GM23338 (cell line): ENCODE measurements at regions not wholly inside any gene's neighbourhood (a gene's known extent, or its start where the extent isn't known, plus 50 kb on each side); places are given as distances from the start of the nearest gene placed in this dataset.

Source experiments
- ATAC-seq: fragments of 200-7000 bp; cut with Tn5 transposase; 3 replicates; pipeline ENCODE4 v1.9.1; 2020
- DNase-seq: peaks from one replicate; pipeline ENCODE4 v3.0.0-alpha.2; 2015; ENCODE audit warnings: low spot score
- H2AFZ ChIP-seq: fragments of 200-600 bp; sonication (generic); 2 replicates; pipeline ENCODE4 v1.8.0; 2016; ENCODE audit warnings: antibody characterized with exemption, mild to moderate bottlenecking, moderate library complexity
- H3F3A ChIP-seq: fragments of 200-600 bp; sonication (generic); replicated peaks from 2 replicates; pipeline ENCODE4 v1.8.0; 2017; ENCODE audit warnings: antibody characterized with exemption, mixed run types, low read depth
- H3K27ac ChIP-seq: fragments of 200-600 bp; sonication (generic); 2 replicates; pipeline ENCODE4 v1.6.1; 2016; ENCODE audit warnings: low read depth
- H3K27me3 ChIP-seq: fragments of 200-600 bp; sonication (generic); 2 replicates; pipeline ENCODE4 v1.8.0; 2016; ENCODE audit warnings: mild to moderate bottlenecking, mixed run types, moderate library complexity; ENCODE audit not compliant: insufficient read depth
- H3K36me3 ChIP-seq: fragments of 200-600 bp; sonication (generic); 2 replicates; pipeline ENCODE4 v1.8.0; 2016; ENCODE audit warnings: mild to moderate bottlenecking; ENCODE audit not compliant: insufficient read depth
- H3K4me1 ChIP-seq: fragments of 200-600 bp; sonication (generic); 2 replicates; pipeline ENCODE4 v1.8.0; 2016; ENCODE audit warnings: mild to moderate bottlenecking, moderate library complexity; ENCODE audit not compliant: insufficient read depth
- H3K4me2 ChIP-seq: fragments of 200-600 bp; sonication (generic); 2 replicates; pipeline ENCODE4 v1.7.1; 2017; ENCODE audit warnings: mixed run types
- H3K4me3 ChIP-seq: fragments of 200-600 bp; sonication (generic); 2 replicates; pipeline ENCODE4 v1.6.1; 2016; ENCODE audit warnings: mixed run types
- H3K79me2 ChIP-seq: fragments of 200-600 bp; sonication (generic); replicated peaks from 2 replicates; pipeline ENCODE4 v1.8.0; 2017; ENCODE audit warnings: mild to moderate bottlenecking; ENCODE audit not compliant: insufficient read depth
- H3K9me2 ChIP-seq: fragments of 200-600 bp; sonication (generic); 2 replicates; pipeline ENCODE4 v1.8.0; 2017; ENCODE audit not compliant: insufficient read depth
- H4K20me1 ChIP-seq: fragments of 200-600 bp; sonication (generic); replicated peaks from 2 replicates; pipeline ENCODE4 v1.8.0; 2017; ENCODE audit warnings: mild to moderate bottlenecking; ENCODE audit not compliant: insufficient read depth
- H3K27ac Mint-ChIP-seq: 2 replicates; pipeline ENCODE4 v1.8.0; 2020; ENCODE audit warnings: inconsistent platforms, mild to moderate bottlenecking, moderate library complexity, mixed read lengths
- H3K27me3 Mint-ChIP-seq: 3 replicates; pipeline ENCODE4 v1.8.0; 2022; ENCODE audit warnings: low read depth, mild to moderate bottlenecking, moderate library complexity, mixed read lengths, inconsistent platforms; ENCODE audit not compliant: insufficient read depth, poor library complexity
- H3K36me3 Mint-ChIP-seq: 3 replicates; pipeline ENCODE4 v1.8.0; 2021; ENCODE audit warnings: low read depth, mild to moderate bottlenecking, inconsistent platforms, moderate library complexity, mixed read lengths
- H3K4me1 Mint-ChIP-seq: 3 replicates; pipeline ENCODE4 v1.8.0; 2020; ENCODE audit warnings: mild to moderate bottlenecking, inconsistent platforms, mixed read lengths
- H3K4me3 Mint-ChIP-seq: 3 replicates; pipeline ENCODE4 v1.8.0; 2021; ENCODE audit warnings: moderate library complexity, mild to moderate bottlenecking, inconsistent platforms, mixed read lengths
- H3K9me3 Mint-ChIP-seq: 3 replicates; pipeline ENCODE4 v1.8.0; 2020; ENCODE audit warnings: moderate library complexity, mild to moderate bottlenecking, inconsistent platforms, mixed read lengths
- CREB1 ChIP-seq: fragments of 250-450 bp; sonication (Bioruptor Pico); IDR thresholded peaks from 2 replicates; pipeline ENCODE4 v1.5.0; 2020; ENCODE audit warnings: low read depth, mild to moderate bottlenecking, moderate library complexity
- EZH2phosphoT487 ChIP-seq: fragments of 200-600 bp; sonication (generic); IDR thresholded peaks from one replicate; pipeline ENCODE4 v1.8.1; 2018; ENCODE audit warnings: antibody characterized with exemption; ENCODE audit not compliant: unreplicated experiment
- JUNB ChIP-seq: IDR thresholded peaks from one replicate; pipeline ENCODE4 v1.6.1; 2016; ENCODE audit warnings: antibody characterized with exemption; ENCODE audit not compliant: unreplicated experiment
- NANOG ChIP-seq: IDR thresholded peaks from 2 replicates; pipeline ENCODE4 v1.6.1; 2016; ENCODE audit warnings: antibody characterized with exemption, borderline replicate concordance
- POLR2AphosphoS5 ChIP-seq: IDR thresholded peaks from 2 replicates; pipeline ENCODE4 v1.6.1; 2016; ENCODE audit warnings: antibody characterized with exemption, low read depth
- STAT1 ChIP-seq: IDR thresholded peaks from one replicate; pipeline ENCODE4 v1.6.1; 2016; ENCODE audit warnings: antibody characterized with exemption; ENCODE audit not compliant: unreplicated experiment
- ZNF114 ChIP-seq: fragments of 250-450 bp; sonication (Bioruptor Pico); IDR thresholded peaks from 2 replicates; pipeline ENCODE4 v1.5.0; 2020; ENCODE audit warnings: mild to moderate bottlenecking, moderate library complexity
- ZNF331 ChIP-seq: fragments of 250-450 bp; sonication (Bioruptor Pico); IDR thresholded peaks from 2 replicates; pipeline ENCODE4 v1.5.0; 2020; ENCODE audit warnings: low read depth, mild to moderate bottlenecking, moderate library complexity
- TF ChIP-seq, protein P1 (sequence below): IDR thresholded peaks from one replicate; pipeline ENCODE4 v1.6.1; 2018; ENCODE audit warnings: antibody characterized with exemption; ENCODE audit not compliant: unreplicated experiment
- TF ChIP-seq, protein P2 (sequence below), 2 experiments: fragments of 200-600 bp in 1 of 2; sonication (generic) in 1 of 2; conservative IDR thresholded peaks; 2 replicates each; pipeline versions ENCODE4 v1.5.1 to v1.6.1; 2016 to 2017; ENCODE audit warnings: antibody characterized with exemption in 2 of 2, low read depth in 2 of 2, mild to moderate bottlenecking in 2 of 2, moderate library complexity in 1 of 2

- TF ChIP-seq JUNB (no peak), STAT1 (no peak), NANOG (no peak), EZH2phosphoT487 (no peak), ZNF114 (CRISPR knock-in tag) (no peak), CREB1 (no peak)
- TF ChIP-seq, protein P1, sequence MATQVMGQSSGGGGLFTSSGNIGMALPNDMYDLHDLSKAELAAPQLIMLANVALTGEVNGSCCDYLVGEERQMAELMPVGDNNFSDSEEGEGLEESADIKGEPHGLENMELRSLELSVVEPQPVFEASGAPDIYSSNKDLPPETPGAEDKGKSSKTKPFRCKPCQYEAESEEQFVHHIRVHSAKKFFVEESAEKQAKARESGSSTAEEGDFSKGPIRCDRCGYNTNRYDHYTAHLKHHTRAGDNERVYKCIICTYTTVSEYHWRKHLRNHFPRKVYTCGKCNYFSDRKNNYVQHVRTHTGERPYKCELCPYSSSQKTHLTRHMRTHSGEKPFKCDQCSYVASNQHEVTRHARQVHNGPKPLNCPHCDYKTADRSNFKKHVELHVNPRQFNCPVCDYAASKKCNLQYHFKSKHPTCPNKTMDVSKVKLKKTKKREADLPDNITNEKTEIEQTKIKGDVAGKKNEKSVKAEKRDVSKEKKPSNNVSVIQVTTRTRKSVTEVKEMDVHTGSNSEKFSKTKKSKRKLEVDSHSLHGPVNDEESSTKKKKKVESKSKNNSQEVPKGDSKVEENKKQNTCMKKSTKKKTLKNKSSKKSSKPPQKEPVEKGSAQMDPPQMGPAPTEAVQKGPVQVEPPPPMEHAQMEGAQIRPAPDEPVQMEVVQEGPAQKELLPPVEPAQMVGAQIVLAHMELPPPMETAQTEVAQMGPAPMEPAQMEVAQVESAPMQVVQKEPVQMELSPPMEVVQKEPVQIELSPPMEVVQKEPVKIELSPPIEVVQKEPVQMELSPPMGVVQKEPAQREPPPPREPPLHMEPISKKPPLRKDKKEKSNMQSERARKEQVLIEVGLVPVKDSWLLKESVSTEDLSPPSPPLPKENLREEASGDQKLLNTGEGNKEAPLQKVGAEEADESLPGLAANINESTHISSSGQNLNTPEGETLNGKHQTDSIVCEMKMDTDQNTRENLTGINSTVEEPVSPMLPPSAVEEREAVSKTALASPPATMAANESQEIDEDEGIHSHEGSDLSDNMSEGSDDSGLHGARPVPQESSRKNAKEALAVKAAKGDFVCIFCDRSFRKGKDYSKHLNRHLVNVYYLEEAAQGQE, result no peak
- TF ChIP-seq, protein P2, sequence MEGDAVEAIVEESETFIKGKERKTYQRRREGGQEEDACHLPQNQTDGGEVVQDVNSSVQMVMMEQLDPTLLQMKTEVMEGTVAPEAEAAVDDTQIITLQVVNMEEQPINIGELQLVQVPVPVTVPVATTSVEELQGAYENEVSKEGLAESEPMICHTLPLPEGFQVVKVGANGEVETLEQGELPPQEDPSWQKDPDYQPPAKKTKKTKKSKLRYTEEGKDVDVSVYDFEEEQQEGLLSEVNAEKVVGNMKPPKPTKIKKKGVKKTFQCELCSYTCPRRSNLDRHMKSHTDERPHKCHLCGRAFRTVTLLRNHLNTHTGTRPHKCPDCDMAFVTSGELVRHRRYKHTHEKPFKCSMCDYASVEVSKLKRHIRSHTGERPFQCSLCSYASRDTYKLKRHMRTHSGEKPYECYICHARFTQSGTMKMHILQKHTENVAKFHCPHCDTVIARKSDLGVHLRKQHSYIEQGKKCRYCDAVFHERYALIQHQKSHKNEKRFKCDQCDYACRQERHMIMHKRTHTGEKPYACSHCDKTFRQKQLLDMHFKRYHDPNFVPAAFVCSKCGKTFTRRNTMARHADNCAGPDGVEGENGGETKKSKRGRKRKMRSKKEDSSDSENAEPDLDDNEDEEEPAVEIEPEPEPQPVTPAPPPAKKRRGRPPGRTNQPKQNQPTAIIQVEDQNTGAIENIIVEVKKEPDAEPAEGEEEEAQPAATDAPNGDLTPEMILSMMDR (conservative IDR thresholded peaks at IDR 0.05; ENCODE audit: low read depth in 2 of 2), result no peak
- H3K9me2 ChIP-seq, result no peaks in the 10 kb centered on the region
- no peak overlapping the region for H3K4me3 Mint-ChIP-seq
These were observed 93.6 kb upstream of the BARHL2 start for GRCh38 chr1:90810681-90811080.

DNA sequence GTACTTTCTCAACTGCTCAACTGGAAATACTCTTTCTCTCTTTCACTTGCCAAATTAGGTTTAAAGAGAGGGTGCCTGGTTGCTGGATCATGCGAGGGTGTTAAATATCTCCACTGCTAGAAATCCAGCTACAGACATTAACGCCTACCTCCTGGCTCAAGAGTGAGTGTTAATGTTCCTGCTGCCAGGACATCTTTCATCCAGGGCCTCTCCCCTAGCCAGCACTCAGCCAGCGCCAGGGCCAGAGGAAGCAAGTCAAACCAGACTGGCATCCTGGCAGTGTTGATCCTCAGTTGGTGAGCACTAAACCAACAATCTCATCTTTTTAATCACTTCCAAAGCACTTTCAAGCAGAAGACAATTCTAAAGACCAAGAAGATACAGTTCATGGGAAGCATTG, 92.9 kb upstream of the BARHL2 start:
- no peak overlapping the region for H3K4me3 Mint-ChIP-seq
- TF ChIP-seq, protein P2 (conservative IDR thresholded peaks at IDR 0.05; ENCODE audit: low read depth in 2 of 2), result no peak
- TF ChIP-seq ZNF331 (CRISPR knock-in tag) (no peak), EZH2phosphoT487 (no peak), POLR2AphosphoS5 (no peak)
- TF ChIP-seq, protein P1, result no peak

More at GRCh38 chr1:90810681-90811080, 93.6 kb upstream of the BARHL2 start:
- H3K27me3 Mint-ChIP-seq, result peaks cover 58% of the 10 kb centered on the region
- H3K4me2 ChIP-seq, result no peak overlapping the region
- H3K36me3 ChIP-seq, result no peaks in the 10 kb centered on the region
- H4K20me1 ChIP-seq, result no peaks in the 10 kb centered on the region; the same call in 1 of the 2 replicates
- H3K27ac Mint-ChIP-seq, result no peak overlapping the region
- no peak overlapping the region for H3K27ac ChIP-seq
- H3F3A ChIP-seq, result no peaks in the 10 kb centered on the region; the same call in 1 of the 2 replicates
- peaks cover 4% of the 10 kb centered on the region; the same call in 1 of the 2 replicates for H3K4me1 ChIP-seq
- H3K4me3 ChIP-seq, result no peak overlapping the region
- H3K79me2 ChIP-seq, result no peaks in the 10 kb centered on the region
- peaks cover 63% of the 10 kb centered on the region for H3K27me3 ChIP-seq
- H3K4me1 Mint-ChIP-seq, result peaks cover 19% of the 10 kb centered on the region
- no peak overlapping the region for H2AFZ ChIP-seq
- H3K36me3 Mint-ChIP-seq, result no peaks in the 10 kb centered on the region
- DNase-seq (no peak), ATAC-seq (no peak)
- no peaks in the 10 kb centered on the region for H3K9me3 Mint-ChIP-seq

More for the DNA sequence above, 92.9 kb upstream of the BARHL2 start:
- Histone ChIP-seq H3K9me2 (no peaks in the 10 kb centered on the region), H4K20me1 (no peaks in the 10 kb centered on the region; the same call in 1 of the 2 replicates), H2AFZ (no peak overlapping the region), H3K4me2 (0 out of 2 replicates have a peak overlapping the region, but pooled peaks have one; percentile 1), H3K79me2 (no peaks in the 10 kb centered on the region), H3K27me3 (peaks cover 67% of the 10 kb centered on the region), H3K4me1 (peaks cover 4% of the 10 kb centered on the region; the same call in 1 of the 2 replicates), H3F3A (no peaks in the 10 kb centered on the region; the same call in 1 of the 2 replicates), H3K27ac (no peak overlapping the region), H3K36me3 (no peaks in the 10 kb centered on the region), H3K4me3 (no peak overlapping the region)
- ATAC-seq, result no peak
- no peaks in the 10 kb centered on the region for H3K9me3 Mint-ChIP-seq
- no peak overlapping the region for H3K27ac Mint-ChIP-seq
- no peak for DNase-seq
- peaks cover 61% of the 10 kb centered on the region for H3K27me3 Mint-ChIP-seq
- no peaks in the 10 kb centered on the region for H3K36me3 Mint-ChIP-seq
- H3K4me1 Mint-ChIP-seq, result peaks cover 19% of the 10 kb centered on the region
